Keratinocyte (primary cell): ENCODE measurements at regions not wholly inside any gene's neighbourhood (a gene's known extent, or its start where the extent isn't known, plus 50 kb on each side); places are given as distances from the start of the nearest gene placed in this dataset.

ENCODE experiments used
- DNase-seq: peaks from one replicate; pipeline ENCODE4 v3.0.0-alpha.2; 2011; ENCODE audit warnings: low read depth, missing footprints, low spot score
- FAIRE-seq: peaks from 2 replicates; lab custom pipeline; 2011; peaks lifted over from hg19 to GRCh38; lab: Jason Lieb, UNC
- H2AFZ ChIP-seq: 2 replicates; pipeline ENCODE4 v1.6.0; 2012; ENCODE audit warnings: low read length, control low read depth, inconsistent platforms; ENCODE audit not compliant: control insufficient read depth
- H3K27ac ChIP-seq: 2 replicates; pipeline ENCODE4 v1.5.1; 2011; ENCODE audit warnings: low read length; ENCODE audit not compliant: control insufficient read depth, insufficient read depth
- H3K27me3 ChIP-seq: 3 replicates; pipeline ENCODE4 v1.6.0; 2011; ENCODE audit warnings: low read length; ENCODE audit not compliant: control insufficient read depth, insufficient read depth; ENCODE audit errors: extremely low read depth
- H3K36me3 ChIP-seq, 2 experiments: 2 replicates in 1 of 2; 3 replicates in 1 of 2; pipeline ENCODE4 v1.5.1; 2011; ENCODE audit warnings: low read length in 2 of 2, mild to moderate bottlenecking in 1 of 2; ENCODE audit not compliant: control insufficient read depth in 2 of 2, insufficient read depth in 2 of 2; ENCODE audit errors: extremely low read depth in 1 of 2
- H3K4me1 ChIP-seq: 3 replicates; pipeline ENCODE4 v1.5.1; 2011; ENCODE audit warnings: low read length; ENCODE audit not compliant: control insufficient read depth, insufficient read depth; ENCODE audit errors: extremely low read depth
- H3K4me2 ChIP-seq: 3 replicates; pipeline ENCODE4 v1.6.0; 2011; ENCODE audit warnings: low read depth, low read length; ENCODE audit not compliant: control insufficient read depth, insufficient read depth; ENCODE audit errors: extremely low read depth
- H3K4me3 ChIP-seq, 3 experiments: fragments of 200-600 bp in 1 of 3; sonication (generic) in 1 of 3; 2 replicates in 2 of 3; 3 replicates in 1 of 3; pipeline ENCODE4 v1.5.1; 2011 to 2016; ENCODE audit warnings: low read length in 3 of 3, mild to moderate bottlenecking in 3 of 3, control low read depth in 2 of 3, inconsistent platforms in 1 of 3, low read depth in 1 of 3, mixed read lengths in 1 of 3, mixed run types in 1 of 3, moderate library complexity in 1 of 3; ENCODE audit not compliant: control insufficient read depth in 2 of 3, insufficient read depth in 2 of 3; ENCODE audit errors: extremely low read depth in 1 of 3
- H3K79me2 ChIP-seq: 2 replicates; pipeline ENCODE4 v1.6.0; 2012; ENCODE audit warnings: low read length; ENCODE audit not compliant: control insufficient read depth, insufficient read depth
- H3K9ac ChIP-seq: 3 replicates; pipeline ENCODE4 v1.6.0; 2011; ENCODE audit warnings: low read length; ENCODE audit not compliant: control insufficient read depth, insufficient read depth; ENCODE audit errors: extremely low read depth
- H3K9me1 ChIP-seq: 3 replicates; pipeline ENCODE4 v1.6.0; 2011; ENCODE audit warnings: low read length; ENCODE audit not compliant: control insufficient read depth, insufficient read depth; ENCODE audit errors: extremely low read depth
- H3K9me3 ChIP-seq: 2 replicates; pipeline ENCODE4 v1.5.1; 2012; ENCODE audit warnings: low read depth, low read length; ENCODE audit not compliant: control insufficient read depth
- H4K20me1 ChIP-seq: 3 replicates; pipeline ENCODE4 v1.6.0; 2011; ENCODE audit warnings: low read length; ENCODE audit not compliant: control insufficient read depth, insufficient read depth; ENCODE audit errors: extremely low read depth
- CTCF ChIP-seq, 3 experiments: IDR thresholded peaks in 1 of 3; conservative IDR thresholded peaks in 1 of 3; optimal IDR thresholded peaks in 1 of 3; 2 replicates in 2 of 3; 3 replicates in 1 of 3; pipeline versions ENCODE3 to v1.5.1; 2011; ENCODE audit warnings: low read length in 3 of 3, mild to moderate bottlenecking in 3 of 3, moderate library complexity in 2 of 3, control low read depth in 1 of 3, inconsistent platforms in 1 of 3; ENCODE audit not compliant: insufficient read depth in 2 of 3; ENCODE audit errors: extremely low read depth in 1 of 3
- EZH2 ChIP-seq: IDR thresholded peaks from one replicate; pipeline ENCODE4 v1.6.1; 2012; ENCODE audit warnings: inconsistent platforms, mild to moderate bottlenecking, low read length, moderate library complexity
- dilution Hi-C: fragments of 300-500 bp; cut with MboI; formaldehyde crosslinking; loops from one replicate; pipeline ENCODE4 v1.7.0; 2020; ENCODE audit warnings: low sequenced_read_pairs; ENCODE audit not compliant: extremely low pct_ligation_motif_present

DNA sequence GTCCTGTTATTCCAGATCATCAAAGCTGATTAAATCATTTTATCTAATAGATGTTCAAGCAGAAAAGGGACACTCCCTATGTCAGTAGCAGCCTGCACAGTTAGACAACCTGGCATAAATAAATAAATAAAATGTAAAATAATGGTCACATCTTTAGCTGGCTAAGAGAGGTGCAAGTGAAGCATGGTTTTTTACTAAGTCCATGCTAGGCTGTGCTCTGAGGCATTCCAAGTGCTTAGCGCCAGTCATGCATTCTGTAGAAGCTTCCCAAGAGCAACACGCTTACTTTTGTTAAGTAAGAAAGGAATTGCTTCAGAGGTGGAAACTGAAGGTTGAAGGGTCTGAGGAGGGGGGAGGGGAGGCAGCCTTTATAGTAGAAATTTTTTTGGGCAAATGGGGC lies 351.2 kb downstream of the CDH2 start:
- H4K20me1 ChIP-seq, result no peaks in the 10 kb centered on the region
- no peaks in the 10 kb centered on the region for H3K9me3 ChIP-seq
- H3K36me3 ChIP-seq, result no peaks in the 10 kb centered on the region
- H3K9ac ChIP-seq, result no peak overlapping the region
- H3K27ac ChIP-seq, result no peak overlapping the region
- no peaks in the 10 kb centered on the region for H3K79me2 ChIP-seq
- no peaks in the 10 kb centered on the region for H3K27me3 ChIP-seq
- H3K4me2 ChIP-seq, result no peak overlapping the region
- no peaks in the 10 kb centered on the region for H3K4me1 ChIP-seq
- no peak overlapping the region for H3K4me3 ChIP-seq
- no peak overlapping the region for H2AFZ ChIP-seq
- dilution Hi-C loops, result no loop called here
- no peak for FAIRE-seq
- no peaks in the 10 kb centered on the region for H3K9me1 ChIP-seq
- TF ChIP-seq CTCF (optimal IDR thresholded peaks at IDR 0.05 in 1 of 3, IDR thresholded peaks at IDR 0.05 in 1 of 3, conservative IDR thresholded peaks at IDR 0.05 in 1 of 3; ENCODE audit: extremely low read depth in 1 of 3, insufficient read depth in 2 of 3, low read length in 3 of 3) (no peak), EZH2 (no peak)
- DNase-seq, result no peak

GRCh38 chr18:27824841-27825681 lies 351.9 kb downstream of the CDH2 start:
- Histone ChIP-seq H3K79me2 (no peaks in the 10 kb centered on the region), H3K27ac (no peak overlapping the region), H3K27me3 (no peaks in the 10 kb centered on the region), H2AFZ (no peak overlapping the region), H3K4me2 (no peak overlapping the region), H3K9ac (no peak overlapping the region), H3K4me1 (no peaks in the 10 kb centered on the region), H3K9me1 (no peaks in the 10 kb centered on the region), H3K4me3 (no peak overlapping the region), H4K20me1 (no peaks in the 10 kb centered on the region), H3K36me3 (no peaks in the 10 kb centered on the region), H3K9me3 (no peaks in the 10 kb centered on the region)
- TF ChIP-seq CTCF (optimal IDR thresholded peaks at IDR 0.05 in 1 of 3, IDR thresholded peaks at IDR 0.05 in 1 of 3, conservative IDR thresholded peaks at IDR 0.05 in 1 of 3; ENCODE audit: extremely low read depth in 1 of 3, insufficient read depth in 2 of 3, low read length in 3 of 3) (no peak), EZH2 (no peak)
- dilution Hi-C loops, result no loop called here
- DNase-seq (no peak), FAIRE-seq (no peak)
